ENCODE measurements at regions not wholly inside any gene's neighbourhood (a gene's known extent, or its start where the extent isn't known, plus 50 kb on each side); places are given as distances from the start of the nearest gene placed in this dataset.
"Not testable (repeated sequence)": the region's sequence is repeated elsewhere in the genome, so short reads cannot be mapped to it uniquely, and the experiment has no call there.

GRCh38 chr1:30522031-30523004, 201.1 kb downstream of the MATN1 start:
- Histone ChIP-seq H3K36me3 (replicated peaks) (no peaks in the 10 kb centered on the region), H3K9me3 (no peaks in the 10 kb centered on the region), H3K4me3 (no peak overlapping the region), H3K4me1 (no peaks in the 10 kb centered on the region), H3K27me3 (ENCODE audit: low read depth) (no peaks in the 10 kb centered on the region)
- no peak for DNase-seq (ENCODE audit: low spot score in 2 of 2)
- in situ Hi-C loops (cut with MboI; ENCODE audit: low sequenced_read_pairs): no loop called here

GRCh38 chr1:30521261-30521865, 202.0 kb downstream of the MATN1 start:
- Histone ChIP-seq H3K27me3 (ENCODE audit: low read depth) (no peaks in the 10 kb centered on the region), H3K36me3 (replicated peaks) (no peaks in the 10 kb centered on the region), H3K4me3 (no peak overlapping the region), H3K9me3 (no peaks in the 10 kb centered on the region), H3K4me1 (no peaks in the 10 kb centered on the region)
- DNase-seq (ENCODE audit: low spot score in 2 of 2): no peak
- in situ Hi-C loops (cut with MboI; ENCODE audit: low sequenced_read_pairs): no loop called here

GRCh38 chr1:30520476-30520875, 202.9 kb downstream of the MATN1 start:
- Histone ChIP-seq H3K9me3 (no peaks in the 10 kb centered on the region), H3K27me3 (ENCODE audit: low read depth) (no peaks in the 10 kb centered on the region), H3K4me3 (no peak overlapping the region), H3K36me3 (replicated peaks) (no peaks in the 10 kb centered on the region), H3K4me1 (no peaks in the 10 kb centered on the region)
- in situ Hi-C loops (cut with MboI; ENCODE audit: low sequenced_read_pairs): no loop called here
- DNase-seq (ENCODE audit: low spot score in 2 of 2): no peak

- DNase-seq (ENCODE audit: low spot score in 2 of 2): no peak
- H3K36me3 ChIP-seq (replicated peaks): no peaks in the 10 kb centered on the region
- H3K4me3 ChIP-seq: no peak overlapping the region
- H3K4me1 ChIP-seq: no peaks in the 10 kb centered on the region
- in situ Hi-C loops (cut with MboI; ENCODE audit: low sequenced_read_pairs): no loop called here
- H3K9me3 ChIP-seq: no peaks in the 10 kb centered on the region
- H3K27me3 ChIP-seq (ENCODE audit: low read depth): no peaks in the 10 kb centered on the region
Observed at GRCh38 chr1:30519201-30519763, 204.1 kb downstream of the MATN1 start.

GRCh38 chr1:30518696-30519095, 204.7 kb downstream of the MATN1 start:
- Histone ChIP-seq H3K4me1 (no peaks in the 10 kb centered on the region), H3K9me3 (no peaks in the 10 kb centered on the region), H3K36me3 (replicated peaks) (no peaks in the 10 kb centered on the region), H3K27me3 (ENCODE audit: low read depth) (no peaks in the 10 kb centered on the region), H3K4me3 (no peak overlapping the region)
- DNase-seq (ENCODE audit: low spot score in 2 of 2): no peak
- in situ Hi-C loops (cut with MboI; ENCODE audit: low sequenced_read_pairs): no loop called here

- Histone ChIP-seq H3K36me3 (replicated peaks) (no peaks in the 10 kb centered on the region), H3K4me1 (no peaks in the 10 kb centered on the region), H3K27me3 (ENCODE audit: low read depth) (no peaks in the 10 kb centered on the region), H3K9me3 (no peaks in the 10 kb centered on the region), H3K4me3 (no peak overlapping the region)
- DNase-seq (ENCODE audit: low spot score in 2 of 2): no peak
- in situ Hi-C loops (cut with MboI; ENCODE audit: low sequenced_read_pairs): no loop called here
Observed at GRCh38 chr1:30518186-30518585, 205.2 kb downstream of the MATN1 start.

GRCh38 chr1:30517666-30518065, 205.7 kb downstream of the MATN1 start:
- H3K4me1 ChIP-seq; DNase-seq (ENCODE audit: low spot score in 2 of 2); H3K4me3 ChIP-seq; in situ Hi-C loops (cut with MboI; ENCODE audit: low sequenced_read_pairs); H3K9me3 ChIP-seq; H3K27me3 ChIP-seq (ENCODE audit: low read depth); H3K36me3 ChIP-seq (replicated peaks): not testable (repeated sequence)

- H3K4me1 ChIP-seq; H3K4me3 ChIP-seq; H3K27me3 ChIP-seq (ENCODE audit: low read depth); DNase-seq (ENCODE audit: low spot score in 2 of 2); H3K9me3 ChIP-seq; H3K36me3 ChIP-seq (replicated peaks); in situ Hi-C loops (cut with MboI; ENCODE audit: low sequenced_read_pairs): not testable (repeated sequence)
Observed at GRCh38 chr1:30517241-30517640, 206.1 kb downstream of the MATN1 start.

GRCh38 chr1:30516485-30516858, 206.9 kb downstream of the MATN1 start:
- no peaks in the 10 kb centered on the region for H3K27me3 ChIP-seq (ENCODE audit: low read depth)
- in situ Hi-C loops (cut with MboI; ENCODE audit: low sequenced_read_pairs): no loop called here
- no peak overlapping the region for H3K4me3 ChIP-seq
- H3K9me3 ChIP-seq: no peaks in the 10 kb centered on the region
- no peaks in the 10 kb centered on the region for H3K4me1 ChIP-seq
- no peak for DNase-seq (ENCODE audit: low spot score in 2 of 2)
- H3K36me3 ChIP-seq (replicated peaks): no peaks in the 10 kb centered on the region

- in situ Hi-C loops (cut with MboI; ENCODE audit: low sequenced_read_pairs): no loop called here
- no peaks in the 10 kb centered on the region for H3K4me1 ChIP-seq
- no peak overlapping the region for H3K4me3 ChIP-seq
- no peak for DNase-seq (ENCODE audit: low spot score in 2 of 2)
- no peaks in the 10 kb centered on the region for H3K9me3 ChIP-seq
- H3K27me3 ChIP-seq (ENCODE audit: low read depth): no peaks in the 10 kb centered on the region
- no peaks in the 10 kb centered on the region for H3K36me3 ChIP-seq (replicated peaks)
Observed at GRCh38 chr1:30515755-30516484, 207.5 kb downstream of the MATN1 start.

GRCh38 chr1:30514945-30515344, 208.4 kb downstream of the MATN1 start:
- no peaks in the 10 kb centered on the region for H3K4me1 ChIP-seq
- no peaks in the 10 kb centered on the region for H3K27me3 ChIP-seq (ENCODE audit: low read depth)
- no peaks in the 10 kb centered on the region for H3K9me3 ChIP-seq
- DNase-seq (ENCODE audit: low spot score in 2 of 2): no peak
- no peaks in the 10 kb centered on the region for H3K36me3 ChIP-seq (replicated peaks)
- in situ Hi-C loops (cut with MboI; ENCODE audit: low sequenced_read_pairs): no loop called here
- no peak overlapping the region for H3K4me3 ChIP-seq

GRCh38 chr1:30514137-30514654, 209.2 kb downstream of the MATN1 start:
- Histone ChIP-seq H3K4me1 (no peaks in the 10 kb centered on the region), H3K27me3 (ENCODE audit: low read depth) (no peaks in the 10 kb centered on the region), H3K4me3 (no peak overlapping the region), H3K9me3 (no peaks in the 10 kb centered on the region), H3K36me3 (replicated peaks) (no peaks in the 10 kb centered on the region)
- DNase-seq (ENCODE audit: low spot score in 2 of 2): no peak
- in situ Hi-C loops (cut with MboI; ENCODE audit: low sequenced_read_pairs): no loop called here

- Histone ChIP-seq H3K36me3 (replicated peaks) (no peaks in the 10 kb centered on the region), H3K27me3 (ENCODE audit: low read depth) (no peaks in the 10 kb centered on the region), H3K4me3 (no peak overlapping the region), H3K9me3 (no peaks in the 10 kb centered on the region), H3K4me1 (no peaks in the 10 kb centered on the region)
- DNase-seq (ENCODE audit: low spot score in 2 of 2): no peak
- in situ Hi-C loops (cut with MboI; ENCODE audit: low sequenced_read_pairs): no loop called here
Observed at GRCh38 chr1:30513396-30514136, 209.8 kb downstream of the MATN1 start.

Measured in HAP-1 (cell line).